ENCODE measurements at regions not wholly inside any gene's neighbourhood (a gene's known extent, or its start where the extent isn't known, plus 50 kb on each side); places are given as distances from the start of the nearest gene placed in this dataset.
"Not testable (repeated sequence)": the region's sequence is repeated elsewhere in the genome, so short reads cannot be mapped to it uniquely, and the experiment has no call there.

GRCh38 chr15:23983500-23984259 is 296.6 kb upstream of the NDN start:
- no peak for DNase-seq

- no peak for DNase-seq
These were observed 307.2 kb upstream of the NDN start for GRCh38 chr15:23994273-23994672.

GRCh38 chr15:23998056-23998455 is 311.0 kb upstream of the NDN start:
- DNase-seq = no peak

GRCh38 chr15:24008476-24008875 is 321.4 kb upstream of the NDN start:
- no peak for DNase-seq

- DNase-seq = no peak
These were observed 330.4 kb upstream of the NDN start for GRCh38 chr15:24017470-24017869.

- no peak for DNase-seq
These were observed 352.6 kb upstream of the NDN start for GRCh38 chr15:24039683-24040082.

GRCh38 chr15:24054547-24055245 is 367.6 kb upstream of the NDN start:
- DNase-seq = no peak

DNA sequence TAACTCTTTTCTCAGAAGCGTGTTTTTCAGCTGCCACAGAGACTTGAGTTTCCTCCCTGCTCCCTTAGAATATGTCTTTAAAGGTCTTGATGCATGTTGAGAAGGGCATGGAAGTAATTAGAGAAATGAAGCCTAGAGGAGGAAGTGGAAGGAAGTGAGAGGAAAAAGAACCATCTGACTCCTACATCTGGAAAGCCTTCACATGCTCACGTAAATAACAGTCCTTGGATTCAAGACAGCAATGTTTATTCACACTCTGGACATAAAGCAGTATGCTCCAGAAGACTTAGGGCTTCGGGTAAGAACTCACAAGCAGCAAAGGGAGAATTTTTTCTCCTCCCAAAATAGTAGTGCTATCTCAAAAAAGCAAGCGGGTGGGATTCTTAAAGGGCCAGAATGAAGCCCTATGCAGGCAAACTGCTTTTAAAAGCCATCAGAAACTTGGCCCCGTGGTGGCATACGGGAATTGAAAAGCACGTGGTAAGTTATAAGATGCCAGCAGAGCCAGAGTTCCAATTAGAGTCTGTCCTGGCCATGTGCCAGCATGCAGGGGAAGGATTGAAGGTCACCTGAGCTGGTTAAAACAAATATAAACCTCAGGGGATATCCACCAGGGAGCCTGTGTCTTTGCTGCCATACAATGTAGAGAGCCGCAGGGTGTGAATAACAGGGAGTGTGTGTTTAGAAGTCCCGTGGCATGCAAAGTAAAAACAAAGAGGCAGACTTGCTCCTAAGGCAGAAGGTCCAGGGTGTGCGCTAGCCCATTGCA is 380.8 kb upstream of the NDN start:
- DNase-seq = no peak

GRCh38 chr15:24075420-24076089 is 388.4 kb upstream of the NDN start:
- no peak for DNase-seq

GRCh38 chr15:24076090-24076784 is 389.1 kb upstream of the NDN start:
- no peak for DNase-seq

- DNase-seq = no peak
These were observed 391.4 kb upstream of the NDN start for GRCh38 chr15:24078310-24079029.

- not testable (repeated sequence) for DNase-seq
These were observed 401.8 kb upstream of the NDN start for GRCh38 chr15:24088941-24089340.

DNA sequence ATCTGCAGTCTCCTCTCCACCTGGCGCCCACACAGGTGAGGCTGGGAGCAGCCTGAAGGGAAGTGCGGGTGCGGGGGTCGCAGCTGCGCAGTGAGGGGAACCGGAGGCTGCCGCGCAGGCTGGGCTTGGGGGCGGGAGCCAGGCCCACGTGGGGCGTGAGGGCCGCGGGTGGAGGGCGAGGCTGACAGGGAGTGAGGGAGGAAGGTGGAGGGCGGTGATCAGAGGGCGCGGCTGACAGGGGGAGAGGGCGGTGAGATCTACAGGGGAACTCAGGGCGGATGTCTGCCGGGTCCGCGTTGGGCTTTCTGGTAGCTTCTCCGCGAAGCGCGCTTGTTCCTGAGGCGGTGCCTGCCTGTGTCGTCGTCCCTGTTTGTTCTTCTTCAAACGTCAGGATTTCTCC is 414.4 kb upstream of the NDN start:
- DNase-seq = not testable (repeated sequence)

GRCh38 chr15:24107524-24107923 is 420.4 kb upstream of the NDN start:
- not testable (repeated sequence) for DNase-seq

- DNase-seq = not testable (repeated sequence)
These were observed 420.8 kb upstream of the NDN start for GRCh38 chr15:24107948-24108347.

DNA sequence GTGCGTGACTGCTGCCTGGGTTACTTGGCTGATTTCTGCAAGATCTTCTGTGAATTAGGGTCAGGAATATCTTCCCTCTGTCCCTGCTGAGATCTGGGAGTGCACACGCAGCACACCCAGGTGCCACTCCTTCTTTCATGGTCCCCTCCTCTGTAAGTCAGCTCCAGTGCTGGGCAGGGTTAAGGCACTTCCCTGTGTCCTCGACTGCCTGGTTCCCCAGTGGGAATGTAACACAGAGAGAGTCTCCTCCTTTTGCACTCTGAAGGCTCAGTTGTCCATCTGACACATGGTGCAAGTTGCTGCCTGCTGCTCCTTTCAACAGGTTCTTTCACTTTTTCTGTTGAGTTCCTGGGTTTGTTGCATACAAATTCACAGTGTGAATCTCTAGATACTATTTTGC is 421.2 kb upstream of the NDN start:
- DNase-seq = not testable (repeated sequence)

DNA sequence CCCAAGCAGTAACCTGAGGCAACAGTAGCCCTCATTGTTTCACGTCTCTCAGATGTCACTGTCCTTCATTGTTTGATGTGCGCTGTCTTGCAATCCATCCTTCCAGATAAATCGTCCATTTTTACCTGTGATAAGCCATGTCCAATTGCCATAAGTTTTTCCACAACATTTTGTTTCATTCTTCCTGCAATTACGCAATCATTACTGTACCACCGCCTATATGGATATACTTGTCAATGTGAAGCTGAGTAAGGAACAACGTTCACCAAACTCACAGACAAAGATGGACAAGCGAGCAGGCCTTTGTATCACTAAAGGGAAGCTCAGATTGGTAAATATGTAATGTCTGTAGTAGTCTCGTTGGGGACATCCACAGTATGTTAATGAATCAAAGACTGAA is 452.5 kb upstream of the NDN start:
- DNase-seq = not testable (repeated sequence)

DNA sequence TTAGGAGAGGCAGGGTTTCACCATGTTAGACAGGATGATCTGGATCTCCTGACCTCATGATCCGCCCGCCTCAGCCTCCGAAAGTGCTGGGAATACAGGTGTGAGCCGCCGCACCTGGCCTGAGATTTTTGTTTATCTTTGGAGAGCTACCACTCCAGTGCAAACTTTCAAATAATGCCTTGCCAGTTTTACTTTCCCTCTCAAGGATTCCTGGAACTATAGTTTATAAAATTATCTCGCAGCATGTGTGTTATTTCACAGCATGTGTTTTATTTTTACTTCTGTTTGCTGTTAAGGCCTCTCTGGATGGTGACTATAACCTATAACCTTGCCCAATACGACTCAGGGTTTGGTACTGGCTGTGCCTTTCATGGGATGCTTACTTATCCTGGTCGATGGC is 458.0 kb upstream of the NDN start:
- not testable (repeated sequence) for DNase-seq

GRCh38 chr15:24146251-24146650 is 459.1 kb upstream of the NDN start:
- no peak for DNase-seq

- DNase-seq = no peak
These were observed 463.4 kb upstream of the NDN start for GRCh38 chr15:24150542-24150941.

GRCh38 chr15:24158306-24158705 is 471.2 kb upstream of the NDN start:
- not testable (repeated sequence) for DNase-seq

- not testable (repeated sequence) for DNase-seq
These were observed 478.4 kb upstream of the NDN start for GRCh38 chr15:24165512-24165911.
